ENCODE measurements at regions not wholly inside any gene's neighbourhood (a gene's known extent, or its start where the extent isn't known, plus 50 kb on each side); places are given as distances from the start of the nearest gene placed in this dataset.

GRCh38 chr4:24720436-24720835 is 74.9 kb upstream of the SOD3 start:
- no peak for TF ChIP-seq MAX (IDR thresholded peaks at IDR 0.05; ENCODE audit: insufficient read depth, insufficient read length)
- TF ChIP-seq MYC (IDR thresholded peaks at IDR 0.05; ENCODE audit: low read depth, low read length) = no peak
- no peak for TF ChIP-seq POLR2AphosphoS5 (IDR thresholded peaks at IDR 0.05; ENCODE audit: insufficient read depth, low read depth, low read length)
- TF ChIP-seq JUN (IDR thresholded peaks at IDR 0.05; ENCODE audit: borderline replicate concordance, insufficient read depth, insufficient read length, low read depth) = no peak
- no peak for TF ChIP-seq GATA2 (IDR thresholded peaks at IDR 0.05; ENCODE audit: insufficient read depth, insufficient read length, low read depth, low read length)
- TF ChIP-seq EZH2 (IDR thresholded peaks at IDR 0.05; ENCODE audit: borderline replicate concordance, low read depth, low read length, severe bottlenecking) = no peak
- TF ChIP-seq POLR2A (IDR thresholded peaks at IDR 0.05; ENCODE audit: low read depth, low read length) = no peak
- TF ChIP-seq FOS (IDR thresholded peaks at IDR 0.05; ENCODE audit: borderline replicate concordance, insufficient read depth, low read length) = no peak
- Histone ChIP-seq H2AFZ (ENCODE audit: low read depth, low read length) (no peak overlapping the region), H3K4me3 (replicated peaks in 1 of 3; ENCODE audit: insufficient read depth in 1 of 3, low read depth in 1 of 3, low read length in 3 of 3) (no peak overlapping the region), H3K9ac (replicated peaks; ENCODE audit: extremely low read depth, insufficient read depth, low read length) (no peak overlapping the region), H3K27ac (ENCODE audit: insufficient read depth, low read depth, low read length) (no peak overlapping the region), H3K79me2 (ENCODE audit: control insufficient read depth, insufficient read depth, low read length) (no peaks in the 10 kb centered on the region), H4K20me1 (replicated peaks; ENCODE audit: control insufficient read depth, extremely low read depth, insufficient read depth, low read length) (no peaks in the 10 kb centered on the region), H3K4me1 (ENCODE audit: control insufficient read depth, extremely low read depth, insufficient read depth, low read length) (no peaks in the 10 kb centered on the region), H3K36me3 (ENCODE audit: control insufficient read depth in 2 of 2, extremely low read depth in 1 of 2, insufficient read depth in 2 of 2, low read length in 2 of 2) (no peaks in the 10 kb centered on the region), H3K9me3 (replicated peaks; ENCODE audit: control insufficient read depth, insufficient read depth, low read length) (no peaks in the 10 kb centered on the region), H3K9me1 (replicated peaks; ENCODE audit: control insufficient read depth, extremely low read depth, insufficient read depth, low read length) (no peaks in the 10 kb centered on the region), H3K27me3 (ENCODE audit: control insufficient read depth in 2 of 2, insufficient read depth in 2 of 2, low read length in 2 of 2) (no peaks in the 10 kb centered on the region), H3K4me2 (ENCODE audit: insufficient read depth, low read length) (no peak overlapping the region)
- dilution Hi-C loops (cut with MboI; ENCODE audit: extremely low pct_ligation_motif_present, low sequenced_read_pairs) (no loop called here), intact Hi-C loops (cut with micrococcal nuclease) (no loop called here)
- no peak for FAIRE-seq
- DNase-seq (ENCODE audit: low read depth, low spot score) = no peak
- BruUV-seq (replicated peaks) = no TSS peak
- POLR2A ChIA-PET = no interaction called here
- CTCF ChIA-PET = no interaction called here

GRCh38 chr4:24720979-24721378 is 74.4 kb upstream of the SOD3 start:
- Histone ChIP-seq H3K4me1 (ENCODE audit: control insufficient read depth, extremely low read depth, insufficient read depth, low read length) (no peaks in the 10 kb centered on the region), H3K27me3 (ENCODE audit: control insufficient read depth in 2 of 2, insufficient read depth in 2 of 2, low read length in 2 of 2) (no peaks in the 10 kb centered on the region), H3K79me2 (ENCODE audit: control insufficient read depth, insufficient read depth, low read length) (no peaks in the 10 kb centered on the region), H4K20me1 (replicated peaks; ENCODE audit: control insufficient read depth, extremely low read depth, insufficient read depth, low read length) (no peaks in the 10 kb centered on the region), H3K4me3 (replicated peaks in 1 of 3; ENCODE audit: insufficient read depth in 1 of 3, low read depth in 1 of 3, low read length in 3 of 3) (no peak overlapping the region), H3K9ac (replicated peaks; ENCODE audit: extremely low read depth, insufficient read depth, low read length) (no peak overlapping the region), H3K9me3 (replicated peaks; ENCODE audit: control insufficient read depth, insufficient read depth, low read length) (no peaks in the 10 kb centered on the region), H3K4me2 (ENCODE audit: insufficient read depth, low read length) (no peak overlapping the region), H3K27ac (ENCODE audit: insufficient read depth, low read depth, low read length) (no peak overlapping the region), H3K36me3 (ENCODE audit: control insufficient read depth in 2 of 2, extremely low read depth in 1 of 2, insufficient read depth in 2 of 2, low read length in 2 of 2) (no peaks in the 10 kb centered on the region), H3K9me1 (replicated peaks; ENCODE audit: control insufficient read depth, extremely low read depth, insufficient read depth, low read length) (no peaks in the 10 kb centered on the region), H2AFZ (ENCODE audit: low read depth, low read length) (no peak overlapping the region)
- no TSS peak for BruUV-seq (replicated peaks)
- no peak for DNase-seq (ENCODE audit: low read depth, low spot score)
- dilution Hi-C loops (cut with MboI; ENCODE audit: extremely low pct_ligation_motif_present, low sequenced_read_pairs) = no loop called here
- POLR2A ChIA-PET = no interaction called here
- TF ChIP-seq JUN (IDR thresholded peaks at IDR 0.05; ENCODE audit: borderline replicate concordance, insufficient read depth, insufficient read length, low read depth) (no peak), POLR2AphosphoS5 (IDR thresholded peaks at IDR 0.05; ENCODE audit: insufficient read depth, low read depth, low read length) (no peak), MAX (IDR thresholded peaks at IDR 0.05; ENCODE audit: insufficient read depth, insufficient read length) (no peak), FOS (IDR thresholded peaks at IDR 0.05; ENCODE audit: borderline replicate concordance, insufficient read depth, low read length) (no peak), GATA2 (IDR thresholded peaks at IDR 0.05; ENCODE audit: insufficient read depth, insufficient read length, low read depth, low read length) (no peak)
- CTCF ChIA-PET = no interaction called here
- intact Hi-C loops (cut with micrococcal nuclease) = no loop called here
- FAIRE-seq = no peak

Data from endothelial cell of umbilical vein (primary cell).